Liver (tissue), 8 donors: ENCODE measurements at regions not wholly inside any gene's neighbourhood (a gene's known extent, or its start where the extent isn't known, plus 50 kb on each side); places are given as distances from the start of the nearest gene placed in this dataset.

Source experiments
- DNase-seq: peaks from one replicate; pipeline ENCODE4 v3.0.0-alpha.2; 2017; ENCODE audit warnings: low spot score
- H3K27ac ChIP-seq, 2 donors: one replicate each; pipeline ENCODE4 v1.7.0; 2013; ENCODE audit warnings: inconsistent platforms in 2 of 2, low read length in 2 of 2, control low read depth in 1 of 2, low read depth in 1 of 2, mild to moderate bottlenecking in 1 of 2
- H3K27me3 ChIP-seq, 4 donors: one replicate each; pipeline versions ENCODE4 v1.6.1 to v1.7.0; 2013; ENCODE audit warnings: low read length in 3 of 4, inconsistent platforms in 1 of 4, mild to moderate bottlenecking in 1 of 4, moderate library complexity in 1 of 4; ENCODE audit not compliant: control insufficient read depth in 4 of 4, insufficient read depth in 4 of 4
- H3K36me3 ChIP-seq, 4 donors: one replicate each; pipeline versions ENCODE4 v1.6.1 to v1.7.0; 2013; ENCODE audit warnings: low read length in 3 of 4, mild to moderate bottlenecking in 3 of 4, low read depth in 1 of 4, moderate library complexity in 1 of 4; ENCODE audit not compliant: control insufficient read depth in 4 of 4, insufficient read depth in 3 of 4
- H3K4me1 ChIP-seq, 4 donors: one replicate each; pipeline versions ENCODE4 v1.6.1 to v1.7.0; 2013; ENCODE audit warnings: low read length in 3 of 4, mild to moderate bottlenecking in 3 of 4, moderate library complexity in 1 of 4; ENCODE audit not compliant: control insufficient read depth in 4 of 4, insufficient read depth in 4 of 4
- H3K4me3 ChIP-seq, 3 donors: one replicate each; pipeline versions ENCODE4 v1.6.1 to v1.7.0; 2013; ENCODE audit warnings: low read length in 3 of 3, control low read depth in 1 of 3, low read depth in 1 of 3, mild to moderate bottlenecking in 1 of 3
- H3K9ac ChIP-seq, 2 donors: one replicate each; pipeline ENCODE4 v1.7.0; 2013; ENCODE audit warnings: low read length in 2 of 2, mild to moderate bottlenecking in 2 of 2, moderate library complexity in 2 of 2, control low read depth in 1 of 2, low read depth in 1 of 2
- H3K9me3 ChIP-seq, 4 donors: one replicate each; pipeline versions ENCODE4 v1.6.1 to v1.7.0; 2013; ENCODE audit warnings: low read length in 3 of 4; ENCODE audit not compliant: control insufficient read depth in 4 of 4
- EGR1 ChIP-seq, 2 donors: IDR thresholded peaks; 2 replicates each; pipeline ENCODE4 v1.6.1; 2016 to 2018; ENCODE audit warnings: antibody characterized with exemption in 2 of 2, low read depth in 2 of 2
- FOXA1 ChIP-seq: IDR thresholded peaks from 2 replicates; pipeline ENCODE4 v1.6.1; 2016; ENCODE audit warnings: antibody characterized with exemption
- FOXA2 ChIP-seq: IDR thresholded peaks from 2 replicates; pipeline ENCODE4 v1.6.1; 2016; ENCODE audit warnings: antibody characterized with exemption
- GABPA ChIP-seq, 2 donors: IDR thresholded peaks in 1 of 2; conservative IDR thresholded peaks in 1 of 2; 2 replicates each; pipeline ENCODE4 v1.6.1; 2016; ENCODE audit warnings: antibody characterized with exemption in 2 of 2, mild to moderate bottlenecking in 1 of 2, moderate library complexity in 1 of 2
- HNF4A ChIP-seq, 2 donors: conservative IDR thresholded peaks; 2 replicates each; pipeline ENCODE4 v1.6.1; 2016; ENCODE audit warnings: antibody characterized with exemption in 2 of 2, mild to moderate bottlenecking in 2 of 2
- HNF4G ChIP-seq: IDR thresholded peaks from 2 replicates; pipeline ENCODE4 v1.6.1; 2016; ENCODE audit warnings: antibody characterized with exemption
- JUND ChIP-seq, 2 donors: IDR thresholded peaks; 2 replicates each; pipeline ENCODE4 v1.6.1; 2016; ENCODE audit warnings: antibody characterized with exemption in 2 of 2
- NR2F2 ChIP-seq: IDR thresholded peaks from 2 replicates; pipeline ENCODE4 v1.6.1; 2016; ENCODE audit warnings: antibody characterized with exemption
- RAD21 ChIP-seq, 2 donors: IDR thresholded peaks; 2 replicates each; pipeline ENCODE4 v1.6.1; 2016; ENCODE audit warnings: antibody characterized with exemption in 2 of 2, mild to moderate bottlenecking in 2 of 2
- RXRA ChIP-seq, 2 donors: IDR thresholded peaks; 2 replicates each; pipeline ENCODE4 v1.6.1; 2017 to 2018; ENCODE audit warnings: antibody characterized with exemption in 2 of 2, mild to moderate bottlenecking in 1 of 2
- SP1 ChIP-seq: IDR thresholded peaks from 2 replicates; pipeline ENCODE4 v1.6.1; 2018; ENCODE audit warnings: antibody characterized with exemption, mild to moderate bottlenecking
- YY1 ChIP-seq: IDR thresholded peaks from 2 replicates; pipeline ENCODE4 v1.6.1; 2016; ENCODE audit warnings: antibody characterized with exemption, mild to moderate bottlenecking
- WGBS: extraction: QIAGEN DNeasy Blood & Tissue Kit; methylation state at CpG from one replicate; pipeline ENCODE4 v1.1.7; 2013; 5-methylcytosine and 5-hydroxymethylcytosine counted together
- TF ChIP-seq, protein P1 (sequence below): IDR thresholded peaks from 2 replicates; pipeline ENCODE4 v1.6.1; 2016; ENCODE audit warnings: antibody characterized with exemption
- TF ChIP-seq, protein P2 (sequence below): fragments of 150-350 bp; IDR thresholded peaks from 2 replicates; pipeline ENCODE4 v1.5.1; 2017; ENCODE audit warnings: improper control_type of control experiment, low read depth, low read length; ENCODE audit not compliant: missing input control
- donor health status: healthy.
- donor health status: healthy.
- donor health status: healthy.
- donor health status: healthy.
- donor health status: healthy.

DNA sequence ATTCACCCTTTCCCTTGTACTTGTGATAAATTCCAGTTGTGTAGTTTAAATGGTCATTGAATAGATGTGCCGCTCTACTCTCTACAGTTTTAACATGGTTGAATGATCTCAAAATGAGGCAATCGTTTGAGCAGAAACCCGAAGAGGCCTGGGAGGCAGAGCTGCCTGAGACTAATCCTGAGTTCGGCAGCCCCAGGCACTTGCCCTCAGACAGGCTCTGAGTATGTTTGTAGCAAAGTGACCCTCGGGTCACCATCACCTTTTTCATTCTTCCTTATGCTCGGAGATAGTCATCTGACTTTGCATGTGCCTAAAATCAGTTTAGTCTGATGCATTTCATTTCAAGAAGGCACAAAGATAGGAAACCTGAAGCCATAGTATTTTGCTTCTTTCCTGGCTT, 184.0 kb upstream of the RBFOX1 start:
- no peak for TF ChIP-seq FOXA2
- no peak for TF ChIP-seq YY1
- no peak for TF ChIP-seq RXRA (IDR thresholded peaks at IDR 0.05)
- no peak for TF ChIP-seq NR2F2
- TF ChIP-seq FOXA1: no peak
- TF ChIP-seq SP1: no peak
- Histone ChIP-seq H3K9me3 (peaks cover 0 to 4% (median under 1%) of the 10 kb centered on the region in 4 donors), H3K4me1 (no peaks in the 10 kb centered on the region), H3K27ac (no peak overlapping the region), H3K36me3 (no peaks in the 10 kb centered on the region), H3K4me3 (no peak overlapping the region), H3K9ac (no peak overlapping the region), H3K27me3 (no peaks in the 10 kb centered on the region)
- DNase-seq: no peak
- WGBS: 62% methylated on average over 6 of the region's 6 CpGs

DNA sequence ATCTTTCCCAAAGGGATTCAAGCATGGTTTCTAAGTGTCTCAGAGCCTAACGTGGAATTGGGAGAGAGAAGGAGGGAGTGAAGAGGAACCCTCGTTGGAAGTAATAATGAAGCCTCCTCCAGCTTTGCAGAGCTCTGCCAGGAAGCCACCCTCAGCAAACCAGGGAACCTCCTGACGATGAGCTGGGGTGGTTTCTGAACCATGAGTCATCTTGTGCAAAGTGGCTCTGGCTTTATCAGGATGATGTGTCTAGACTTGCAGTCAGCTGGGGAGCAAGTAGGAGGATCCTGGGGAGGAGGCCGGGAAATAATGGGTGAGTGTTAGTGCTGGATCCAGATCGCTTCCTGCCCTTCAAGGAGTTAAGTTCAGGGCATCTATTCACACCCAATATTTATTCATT, 191.7 kb upstream of the RBFOX1 start:
- TF ChIP-seq, protein P1, sequence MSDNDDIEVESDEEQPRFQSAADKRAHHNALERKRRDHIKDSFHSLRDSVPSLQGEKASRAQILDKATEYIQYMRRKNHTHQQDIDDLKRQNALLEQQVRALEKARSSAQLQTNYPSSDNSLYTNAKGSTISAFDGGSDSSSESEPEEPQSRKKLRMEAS: no peak
- TF ChIP-seq JUND (IDR thresholded peaks at IDR 0.05) (no peak), GABPA (IDR thresholded peaks at IDR 0.05 in 1 of 2, conservative IDR thresholded peaks at IDR 0.05 in 1 of 2) (no peak), FOXA2 (no peak), RAD21 (IDR thresholded peaks at IDR 0.05) (no peak), SP1 (no peak), HNF4A (conservative IDR thresholded peaks at IDR 0.05) (no peak), HNF4G (no peak), EGR1 (IDR thresholded peaks at IDR 0.05; ENCODE audit: low read depth in 2 of 2) (no peak), NR2F2 (no peak), RXRA (IDR thresholded peaks at IDR 0.05) (no peak)
- Histone ChIP-seq H3K27ac (no peak overlapping the region), H3K27me3 (peaks cover 0 to 5% (median 0%) of the 10 kb centered on the region in 4 donors), H3K9me3 (no peaks in the 10 kb centered on the region), H3K4me1 (peaks cover 0 to 2% (median 0%) of the 10 kb centered on the region in 4 donors), H3K4me3 (no peak overlapping the region), H3K36me3 (no peaks in the 10 kb centered on the region), H3K9ac (no peak overlapping the region)
- DNase-seq: no peak
- WGBS: 52% methylated on average over 5 of the region's 5 CpGs

DNA sequence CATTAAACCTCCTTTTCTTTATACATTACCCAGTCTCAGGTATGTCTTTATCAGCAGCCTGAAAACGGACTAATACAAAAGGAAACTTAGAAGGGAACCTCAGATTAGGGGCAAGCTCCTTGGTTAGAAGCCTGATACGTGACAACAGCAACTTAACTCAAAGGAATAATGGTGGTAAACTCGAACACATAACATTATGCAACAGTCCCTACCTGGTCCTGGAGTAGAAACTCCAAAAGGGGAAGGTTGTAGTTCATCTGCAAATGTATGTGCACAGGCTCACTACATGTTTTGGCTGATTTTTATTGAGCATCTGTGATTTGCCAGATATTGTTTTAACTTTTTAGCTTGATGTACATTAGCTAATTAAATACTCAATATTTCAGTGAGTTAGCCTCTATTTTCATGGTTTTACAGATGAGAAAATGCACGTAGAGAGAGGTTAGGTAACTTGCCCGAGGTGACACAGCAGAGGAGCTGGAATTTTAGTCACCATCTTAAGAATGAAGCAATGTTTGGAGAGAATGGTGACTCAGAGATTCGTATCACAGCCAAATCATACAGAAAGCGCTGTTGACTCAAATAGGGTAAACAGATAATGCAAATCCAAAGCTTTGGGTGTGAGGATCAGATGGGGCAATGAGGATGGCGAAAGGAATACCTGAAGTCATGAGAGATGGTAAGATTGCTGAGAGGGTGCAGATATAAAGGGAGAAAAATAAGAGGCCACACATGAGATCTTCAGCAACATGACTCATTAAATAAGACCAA, 194.9 kb upstream of the RBFOX1 start:
- H3K27ac ChIP-seq: no peak overlapping the region
- no peaks in the 10 kb centered on the region for H3K9me3 ChIP-seq
- H3K4me1 ChIP-seq: peaks cover 0 to 2% (median 0%) of the 10 kb centered on the region in 4 donors
- no peak for DNase-seq
- 37% methylated on average over 8 of the region's 8 CpGs for WGBS
- no peaks in the 10 kb centered on the region for H3K36me3 ChIP-seq
- no peak overlapping the region for H3K4me3 ChIP-seq
- no peak overlapping the region for H3K9ac ChIP-seq
- H3K27me3 ChIP-seq: peaks cover 0 to 5% (median 0%) of the 10 kb centered on the region in 4 donors
- TF ChIP-seq, protein P2, sequence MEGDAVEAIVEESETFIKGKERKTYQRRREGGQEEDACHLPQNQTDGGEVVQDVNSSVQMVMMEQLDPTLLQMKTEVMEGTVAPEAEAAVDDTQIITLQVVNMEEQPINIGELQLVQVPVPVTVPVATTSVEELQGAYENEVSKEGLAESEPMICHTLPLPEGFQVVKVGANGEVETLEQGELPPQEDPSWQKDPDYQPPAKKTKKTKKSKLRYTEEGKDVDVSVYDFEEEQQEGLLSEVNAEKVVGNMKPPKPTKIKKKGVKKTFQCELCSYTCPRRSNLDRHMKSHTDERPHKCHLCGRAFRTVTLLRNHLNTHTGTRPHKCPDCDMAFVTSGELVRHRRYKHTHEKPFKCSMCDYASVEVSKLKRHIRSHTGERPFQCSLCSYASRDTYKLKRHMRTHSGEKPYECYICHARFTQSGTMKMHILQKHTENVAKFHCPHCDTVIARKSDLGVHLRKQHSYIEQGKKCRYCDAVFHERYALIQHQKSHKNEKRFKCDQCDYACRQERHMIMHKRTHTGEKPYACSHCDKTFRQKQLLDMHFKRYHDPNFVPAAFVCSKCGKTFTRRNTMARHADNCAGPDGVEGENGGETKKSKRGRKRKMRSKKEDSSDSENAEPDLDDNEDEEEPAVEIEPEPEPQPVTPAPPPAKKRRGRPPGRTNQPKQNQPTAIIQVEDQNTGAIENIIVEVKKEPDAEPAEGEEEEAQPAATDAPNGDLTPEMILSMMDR: no peak
- TF ChIP-seq HNF4A (conservative IDR thresholded peaks at IDR 0.05): no peak
